BLaER1 (cell line): ENCODE measurements at regions not wholly inside any gene's neighbourhood (a gene's known extent, or its start where the extent isn't known, plus 50 kb on each side); places are given as distances from the start of the nearest gene placed in this dataset.
"Not testable (repeated sequence)": the region's sequence is repeated elsewhere in the genome, so short reads cannot be mapped to it uniquely, and the experiment has no call there.

Source experiments
- H3K27ac ChIP-seq: shearing (Covaris generic); formaldehyde crosslinking; 2 replicates; pipeline ENCODE4 v1.8.1; 2022
- H3K27me3 ChIP-seq: shearing (Covaris generic); formaldehyde crosslinking; 2 replicates; pipeline ENCODE4 v1.8.1; 2022
- H3K36me3 ChIP-seq: shearing (Covaris generic); formaldehyde crosslinking; 2 replicates; pipeline ENCODE4 v1.8.1; 2022
- H3K4me1 ChIP-seq: shearing (Covaris generic); formaldehyde crosslinking; 2 replicates; pipeline ENCODE4 v1.8.1; 2022
- H3K4me2 ChIP-seq: shearing (Covaris generic); formaldehyde crosslinking; 2 replicates; pipeline ENCODE4 v1.8.1; 2022
- H3K4me3 ChIP-seq: shearing (Covaris generic); formaldehyde crosslinking; 2 replicates; pipeline ENCODE4 v1.8.1; 2022
- H3K9ac ChIP-seq: shearing (Covaris generic); formaldehyde crosslinking; 2 replicates; pipeline ENCODE4 v1.8.1; 2022
- H3K9me3 ChIP-seq: shearing (Covaris generic); formaldehyde crosslinking; 2 replicates; pipeline ENCODE4 v1.8.1; 2022
- H4K20me1 ChIP-seq: shearing (Covaris generic); formaldehyde crosslinking; 2 replicates; pipeline ENCODE4 v1.8.1; 2022
- Cebpa-rat ChIP-seq: shearing (Covaris generic); IDR thresholded peaks from 2 replicates; pipeline ENCODE4 v1.8.1; 2022

DNA sequence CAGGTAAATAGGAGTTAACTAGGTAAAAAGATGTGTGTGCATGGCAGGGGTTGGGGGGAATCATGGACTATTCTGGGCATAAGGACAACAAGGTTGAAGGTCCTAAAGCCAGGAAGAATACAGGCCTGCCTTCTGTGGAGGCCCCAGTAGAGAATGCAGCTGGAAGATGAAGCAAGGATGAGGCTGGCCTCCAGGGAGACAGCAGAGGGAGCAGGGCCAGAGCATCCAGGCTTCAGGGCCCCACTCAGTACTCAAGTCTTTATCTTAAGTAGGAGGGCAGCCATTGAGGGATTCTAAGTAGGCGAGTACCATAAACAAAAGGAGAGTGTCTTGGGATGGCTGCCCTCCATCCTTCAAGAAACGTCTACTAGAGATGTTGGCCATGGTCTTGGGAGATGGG, 101.8 kb upstream of the APCDD1 start:
- H3K4me1 ChIP-seq = peaks cover 42% of the 10 kb centered on the region
- H3K27ac ChIP-seq = peak overlapping the region; percentile 62
- H3K4me2 ChIP-seq = peak overlapping the region; percentile 61
- 0 out of 2 replicates have a peak, but pooled peaks cover 3% of the 10 kb centered on the region for H3K36me3 ChIP-seq
- H4K20me1 ChIP-seq = no peaks in the 10 kb centered on the region
- H3K4me3 ChIP-seq = no peak overlapping the region
- H3K27me3 ChIP-seq = no peaks in the 10 kb centered on the region
- H3K9ac ChIP-seq = no peak overlapping the region
- H3K9me3 ChIP-seq = peaks cover 22% of the 10 kb centered on the region
- no peak for TF ChIP-seq Cebpa-rat

DNA sequence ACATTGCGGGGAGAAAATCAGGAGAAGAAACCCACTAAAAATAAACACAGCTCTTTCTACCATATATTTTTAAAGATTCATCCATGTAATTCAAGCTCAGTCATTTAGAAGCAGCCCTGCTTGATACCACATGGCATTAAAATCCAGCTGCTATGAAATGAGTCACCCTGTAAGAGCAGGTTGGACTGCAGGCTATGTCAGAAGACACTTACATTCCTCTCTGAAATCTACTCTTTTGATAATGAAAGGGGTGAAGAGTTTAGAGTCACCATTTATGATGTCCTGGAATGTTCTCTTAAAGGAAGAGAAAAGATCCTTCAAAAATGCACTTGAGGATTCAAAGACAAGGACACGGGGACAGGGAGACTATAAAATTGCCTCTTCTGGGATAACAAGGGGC, 100.6 kb upstream of the APCDD1 start:
- Histone ChIP-seq H3K4me3 (no peak overlapping the region), H3K4me2 (no peak overlapping the region), H3K27ac (no peak overlapping the region), H3K9me3 (peaks cover 26% of the 10 kb centered on the region), H3K4me1 (peaks cover 42% of the 10 kb centered on the region), H3K36me3 (0 out of 2 replicates have a peak, but pooled peaks cover 3% of the 10 kb centered on the region), H3K27me3 (no peaks in the 10 kb centered on the region), H4K20me1 (no peaks in the 10 kb centered on the region), H3K9ac (no peak overlapping the region)
- no peak for TF ChIP-seq Cebpa-rat

DNA sequence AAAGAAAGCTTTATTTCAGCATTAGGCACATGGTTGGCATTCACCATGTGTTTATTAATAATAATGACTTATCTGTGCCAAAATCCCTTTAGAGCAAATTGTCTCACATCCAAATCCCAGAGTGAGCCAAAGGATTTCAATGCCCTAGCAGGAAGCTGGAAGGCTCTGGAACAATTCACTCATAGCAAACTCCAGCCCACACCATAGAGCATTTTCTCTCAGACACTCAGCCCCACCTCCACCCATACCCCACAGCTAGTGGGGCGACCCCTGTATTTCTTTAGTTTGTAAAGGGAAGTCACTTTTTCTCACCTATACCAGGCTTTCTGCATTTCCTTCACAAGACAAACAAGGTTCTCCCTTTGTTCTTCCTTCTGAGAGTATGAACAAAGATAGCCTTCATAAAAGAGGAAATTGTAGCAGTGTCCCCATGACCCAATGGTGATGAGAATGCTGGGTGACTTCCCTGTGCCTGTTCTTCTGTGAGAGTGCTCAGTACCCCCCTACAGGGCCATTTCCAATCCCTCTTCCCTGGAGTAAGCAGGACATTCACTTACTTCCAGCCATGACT, 100.1 kb upstream of the APCDD1 start:
- H3K27me3 ChIP-seq = no peaks in the 10 kb centered on the region
- H3K36me3 ChIP-seq = 0 out of 2 replicates have a peak, but pooled peaks cover 3% of the 10 kb centered on the region
- H3K27ac ChIP-seq = no peak overlapping the region
- no peak overlapping the region for H3K4me2 ChIP-seq
- peaks cover 26% of the 10 kb centered on the region for H3K9me3 ChIP-seq
- H3K4me1 ChIP-seq = peaks cover 38% of the 10 kb centered on the region
- H3K4me3 ChIP-seq = no peak overlapping the region
- no peaks in the 10 kb centered on the region for H4K20me1 ChIP-seq
- H3K9ac ChIP-seq = no peak overlapping the region
- TF ChIP-seq Cebpa-rat = no peak

DNA sequence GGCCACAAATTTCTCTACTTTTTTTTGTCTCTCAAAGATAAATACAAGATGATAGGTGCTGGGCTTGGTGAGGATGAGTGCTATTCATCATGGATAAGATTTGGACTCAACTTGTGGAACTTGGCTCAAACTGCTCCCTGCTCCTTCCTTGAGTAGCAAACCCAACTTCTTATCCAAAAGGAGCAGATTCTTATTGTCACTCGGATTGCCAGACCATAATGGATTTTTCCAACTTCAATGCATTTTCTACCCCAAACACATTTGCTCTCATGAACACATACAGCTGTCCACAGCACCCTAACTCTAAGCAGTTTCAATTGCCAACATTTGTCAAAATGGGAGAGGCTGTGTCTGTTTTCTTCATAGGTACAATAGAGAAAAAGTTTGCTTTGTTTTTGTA, 99.5 kb upstream of the APCDD1 start:
- Histone ChIP-seq H3K36me3 (0 out of 2 replicates have a peak, but pooled peaks cover 3% of the 10 kb centered on the region), H3K4me3 (no peak overlapping the region), H3K9ac (no peak overlapping the region), H3K27me3 (no peaks in the 10 kb centered on the region), H3K4me2 (no peak overlapping the region), H3K27ac (no peak overlapping the region), H4K20me1 (no peaks in the 10 kb centered on the region), H3K9me3 (peaks cover 26% of the 10 kb centered on the region), H3K4me1 (peaks cover 32% of the 10 kb centered on the region)
- TF ChIP-seq Cebpa-rat = no peak

DNA sequence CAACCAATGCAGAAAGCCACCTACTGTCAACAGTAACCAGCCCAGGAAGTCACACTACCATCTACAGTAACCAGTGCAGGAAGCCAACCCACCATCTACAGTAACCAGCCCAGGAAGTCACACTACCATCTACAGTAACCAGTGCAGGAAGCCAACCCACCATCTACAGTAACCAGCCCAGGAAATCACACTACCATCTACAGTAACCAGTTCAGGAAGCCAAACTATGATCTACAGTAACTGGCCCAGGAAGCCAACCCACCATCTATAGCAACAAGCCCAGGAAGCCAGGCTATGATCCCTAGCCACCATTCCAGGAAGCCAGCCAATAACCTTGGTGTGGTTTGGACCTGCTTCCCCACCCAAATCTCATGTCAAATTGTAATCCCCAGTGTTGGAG, 97.4 kb upstream of the APCDD1 start:
- H3K9me3 ChIP-seq = peaks cover 26% of the 10 kb centered on the region
- H3K4me1 ChIP-seq = peaks cover 11% of the 10 kb centered on the region
- H3K4me2 ChIP-seq, H3K4me3 ChIP-seq, H3K36me3 ChIP-seq, H3K27ac ChIP-seq, H3K27me3 ChIP-seq, H4K20me1 ChIP-seq, H3K9ac ChIP-seq: not testable (repeated sequence)

DNA sequence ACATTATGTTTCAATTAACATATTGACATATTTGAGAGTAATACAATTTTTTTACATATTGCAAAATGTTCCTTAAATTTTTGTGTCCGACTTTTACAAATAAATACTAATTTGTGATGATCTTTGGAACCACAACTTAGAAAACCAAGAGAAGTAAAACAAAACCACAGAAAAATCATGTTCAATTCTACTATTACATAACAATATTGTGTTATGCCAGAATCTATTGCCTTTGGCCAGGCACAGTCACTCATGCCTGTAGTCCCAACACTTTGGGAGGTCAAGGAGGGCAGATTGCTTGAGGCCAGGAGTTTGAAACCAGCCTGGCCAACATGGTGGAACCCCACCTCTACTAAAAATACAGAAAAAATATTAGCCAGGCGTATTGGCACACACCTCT, 92.8 kb upstream of the APCDD1 start:
- no peaks in the 10 kb centered on the region for H3K27me3 ChIP-seq
- no peaks in the 10 kb centered on the region for H4K20me1 ChIP-seq
- no peak overlapping the region for H3K4me2 ChIP-seq
- H3K9me3 ChIP-seq = peaks cover 45% of the 10 kb centered on the region
- peaks cover 4% of the 10 kb centered on the region for H3K4me1 ChIP-seq
- no peak overlapping the region for H3K9ac ChIP-seq
- no peak overlapping the region for H3K27ac ChIP-seq
- H3K36me3 ChIP-seq = 0 out of 2 replicates have a peak, but pooled peaks cover 2% of the 10 kb centered on the region
- TF ChIP-seq Cebpa-rat = no peak
- H3K4me3 ChIP-seq = no peak overlapping the region

DNA sequence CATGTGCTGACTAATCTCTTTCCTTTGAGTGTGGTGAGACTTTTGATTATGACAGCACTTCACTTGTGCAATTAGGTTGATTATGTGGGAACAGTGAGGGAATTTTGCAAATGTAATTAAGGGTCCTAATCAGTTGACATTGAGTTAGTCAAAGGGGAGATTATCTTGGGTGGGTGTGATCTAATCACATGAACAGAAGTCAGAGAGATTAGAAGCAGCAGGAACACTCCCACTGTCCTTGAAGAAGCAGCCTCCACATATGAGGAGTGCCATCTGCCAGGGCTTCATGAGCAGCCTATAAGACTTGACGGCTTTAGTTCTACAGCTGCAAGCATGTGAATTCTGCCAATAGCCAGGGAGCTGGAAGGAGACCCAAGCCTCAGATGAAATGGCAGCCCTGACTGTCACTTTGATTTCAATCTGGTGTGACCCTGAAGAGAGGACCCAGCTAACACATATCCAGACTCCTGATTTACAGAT, 89.4 kb upstream of the APCDD1 start:
- H3K36me3 ChIP-seq = no peaks in the 10 kb centered on the region

DNA sequence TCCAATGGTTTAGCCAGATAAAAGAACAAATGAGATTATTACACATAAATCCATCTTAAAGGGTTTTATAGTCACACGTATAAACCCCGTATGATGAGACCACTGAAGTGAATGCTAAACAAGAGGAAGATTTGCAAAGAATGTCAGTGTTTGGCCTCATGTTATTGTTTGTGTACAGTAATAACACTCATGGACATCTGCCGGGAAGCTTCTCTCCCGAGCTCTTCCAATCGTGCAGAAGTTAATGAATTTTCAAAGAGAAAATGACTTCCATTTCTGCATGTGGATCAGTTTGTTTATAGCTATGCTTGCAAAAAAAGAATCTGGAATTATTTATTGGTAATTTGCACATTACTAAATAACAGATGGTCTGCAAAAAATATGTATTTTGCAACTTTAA, 88.5 kb upstream of the APCDD1 start:
- no peak for TF ChIP-seq Cebpa-rat
- Histone ChIP-seq H3K4me2 (no peak overlapping the region), H3K4me1 (peaks cover 8% of the 10 kb centered on the region), H3K9me3 (peaks cover 31% of the 10 kb centered on the region), H3K27me3 (no peaks in the 10 kb centered on the region; the same call in 1 of the 2 replicates), H3K4me3 (no peak overlapping the region), H3K36me3 (no peaks in the 10 kb centered on the region), H3K9ac (no peak overlapping the region), H4K20me1 (no peaks in the 10 kb centered on the region), H3K27ac (no peak overlapping the region)

More for the DNA sequence above, 89.4 kb upstream of the APCDD1 start:
- Histone ChIP-seq H3K9ac (no peak overlapping the region), H3K4me1 (peaks cover 8% of the 10 kb centered on the region), H3K4me2 (no peak overlapping the region), H3K4me3 (no peak overlapping the region), H3K9me3 (peaks cover 31% of the 10 kb centered on the region), H4K20me1 (no peaks in the 10 kb centered on the region), H3K27me3 (no peaks in the 10 kb centered on the region), H3K27ac (no peak overlapping the region)
- no peak for TF ChIP-seq Cebpa-rat

DNA sequence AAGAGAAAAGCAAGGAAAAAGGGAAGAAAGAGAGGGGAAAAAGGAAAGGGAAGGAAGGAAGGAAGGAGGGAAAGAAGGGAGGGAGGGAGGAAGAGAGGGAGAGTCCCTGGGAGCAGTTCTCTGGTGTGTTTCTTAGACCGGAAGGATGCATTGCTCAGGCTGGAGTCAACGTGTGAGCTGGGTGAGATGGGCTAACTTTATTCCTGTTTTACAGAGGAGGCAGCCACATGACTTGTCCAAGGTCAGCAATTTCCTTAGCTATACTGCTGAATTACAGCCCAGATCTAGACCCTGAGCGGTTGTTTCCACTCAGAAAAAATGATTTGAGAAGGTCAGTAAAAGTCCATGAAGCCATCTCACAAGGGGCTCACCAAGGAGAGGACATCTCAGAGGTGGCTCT, 86.6 kb upstream of the APCDD1 start:
- Histone ChIP-seq H3K27me3 (no peaks in the 10 kb centered on the region; the same call in 1 of the 2 replicates), H4K20me1 (no peaks in the 10 kb centered on the region), H3K4me2 (no peak overlapping the region), H3K9me3 (peaks cover 24% of the 10 kb centered on the region), H3K27ac (no peak overlapping the region), H3K4me1 (peaks cover 8% of the 10 kb centered on the region), H3K4me3 (no peak overlapping the region), H3K36me3 (no peaks in the 10 kb centered on the region), H3K9ac (no peak overlapping the region)
- TF ChIP-seq Cebpa-rat = no peak

DNA sequence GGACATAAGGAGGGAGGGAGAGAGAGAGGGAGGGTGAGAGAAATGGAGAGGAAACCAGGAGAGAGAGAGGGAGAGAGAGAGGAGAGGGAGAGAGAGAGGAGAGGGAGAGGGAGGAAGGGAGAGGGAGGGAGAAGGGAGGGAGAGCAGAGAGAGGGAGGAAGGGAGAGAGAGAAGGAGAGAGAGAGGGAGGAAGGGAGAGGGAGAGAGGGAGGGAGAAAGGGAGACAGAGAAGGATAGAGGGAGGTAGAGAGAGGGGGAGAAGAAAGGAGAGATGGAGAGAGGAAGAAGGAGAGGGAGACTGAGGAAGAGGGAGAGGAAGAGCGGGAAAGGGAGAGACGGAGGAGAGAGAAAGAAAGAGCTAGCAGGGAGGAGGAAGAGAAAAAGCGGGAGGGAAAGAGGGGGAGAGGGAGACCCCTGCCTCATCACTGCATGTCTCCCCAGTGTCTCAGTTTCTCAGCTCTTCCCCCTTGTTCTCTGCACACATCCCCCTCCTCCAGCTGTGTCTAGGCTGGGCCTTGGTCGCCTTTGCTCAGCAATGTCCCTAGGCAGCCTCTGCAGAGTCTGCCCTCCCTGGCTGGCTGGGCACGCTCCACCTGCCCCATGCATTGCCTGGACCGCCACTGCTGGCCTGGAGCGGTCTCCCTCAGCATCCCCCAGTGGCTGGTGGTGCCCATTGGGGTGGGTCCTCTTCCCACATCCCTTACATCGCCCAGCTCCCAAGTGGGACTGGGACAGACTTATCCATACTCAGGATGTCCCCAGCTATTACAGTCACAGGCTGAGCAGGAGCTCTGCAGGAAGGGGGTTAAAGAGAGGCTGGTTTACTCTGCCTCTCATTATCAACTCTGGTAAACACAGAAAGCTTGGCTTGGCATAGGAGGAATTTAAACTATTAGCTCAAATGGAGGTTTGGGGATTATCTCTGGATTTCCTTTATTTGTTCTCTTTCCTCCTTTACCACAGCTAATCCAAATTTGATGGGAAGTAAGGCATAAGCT, 85.7 kb upstream of the APCDD1 start:
- Histone ChIP-seq H3K4me1 (peaks cover 8% of the 10 kb centered on the region), H3K9me3 (peaks cover 16% of the 10 kb centered on the region), H3K4me3 (no peak overlapping the region), H4K20me1 (no peaks in the 10 kb centered on the region), H3K36me3 (no peaks in the 10 kb centered on the region), H3K27me3 (no peaks in the 10 kb centered on the region; the same call in 1 of the 2 replicates), H3K27ac (no peak overlapping the region), H3K9ac (no peak overlapping the region), H3K4me2 (no peak overlapping the region)
- no peak for TF ChIP-seq Cebpa-rat
